K562 (cell line): ENCODE measurements at regions not wholly inside any gene's neighbourhood (a gene's known extent, or its start where the extent isn't known, plus 50 kb on each side); places are given as distances from the start of the nearest gene placed in this dataset.

Source experiments
- ESRRA ChIP-seq: fragments of 450-650 bp; IDR thresholded peaks from 2 replicates; pipeline ENCODE4 v1.6.1; 2014; ENCODE audit warnings: low read depth, mild to moderate bottlenecking, moderate library complexity, borderline replicate concordance
- NEUROD1 ChIP-seq: fragments of 150-350 bp; IDR thresholded peaks from 2 replicates; pipeline ENCODE4 v1.6.1; 2014; ENCODE audit warnings: borderline replicate concordance, low read length, low read depth; ENCODE audit not compliant: partially characterized antibody
- POLR3A ChIP-seq: IDR thresholded peaks from 2 replicates; pipeline ENCODE4 v1.6.1; 2011; ENCODE audit warnings: borderline replicate concordance, mild to moderate bottlenecking, moderate library complexity; ENCODE audit not compliant: insufficient read length, insufficient read depth; ENCODE audit errors: extremely low read depth
- YY1 ChIP-seq, 3 experiments: IDR thresholded peaks; 2 replicates each; pipeline ENCODE4 v1.6.1; 2011; ENCODE audit warnings: low read length in 2 of 3, mild to moderate bottlenecking in 2 of 3, moderate library complexity in 2 of 3, borderline replicate concordance in 1 of 3, control low read depth in 1 of 3, low read depth in 1 of 3; ENCODE audit not compliant: insufficient read depth in 3 of 3, insufficient replicate concordance in 2 of 3, control insufficient read depth in 1 of 3, insufficient read length in 1 of 3; ENCODE audit errors: extremely low read depth in 1 of 3

DNA sequence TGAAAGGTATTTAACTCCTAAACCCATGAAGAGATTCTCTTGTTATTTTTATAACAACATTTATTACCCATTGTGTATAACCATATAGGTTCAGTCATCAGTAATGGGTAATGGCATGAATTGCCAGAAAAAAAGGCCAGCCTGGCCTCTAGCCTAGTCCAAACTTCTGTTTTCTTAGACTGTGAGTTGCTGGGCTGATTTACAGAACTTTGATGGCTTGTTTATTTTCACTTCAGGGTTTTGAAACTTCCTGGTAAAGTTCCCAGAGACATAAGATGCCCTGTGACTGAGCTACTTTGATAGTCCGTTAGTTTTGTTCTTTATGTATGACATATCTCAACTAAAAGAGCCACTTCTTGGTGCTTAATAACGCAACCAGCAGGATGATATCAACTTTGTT is 164.8 kb downstream of the METTL4 start:
- TF ChIP-seq ESRRA, result no peak
- TF ChIP-seq POLR3A, result no peak
- TF ChIP-seq NEUROD1, result no peak
- TF ChIP-seq YY1 (IDR thresholded peaks at IDR 0.05; ENCODE audit: borderline replicate concordance in 1 of 3, control insufficient read depth in 1 of 3, extremely low read depth in 1 of 3, insufficient read depth in 3 of 3, insufficient read length in 1 of 3, insufficient replicate concordance in 2 of 3, low read depth in 1 of 3, low read length in 2 of 3), result no peak
